OCI-LY1 (cell line): ENCODE measurements at regions not wholly inside any gene's neighbourhood (a gene's known extent, or its start where the extent isn't known, plus 50 kb on each side); places are given as distances from the start of the nearest gene placed in this dataset.

Experiments used
- H2AFZ ChIP-seq: fragments of 200-600 bp; sonication (generic), shearing (Covaris generic); 2 replicates; pipeline ENCODE4 v1.6.0; 2014; ENCODE audit warnings: antibody characterized with exemption, mild to moderate bottlenecking, low read length
- H3F3A ChIP-seq: fragments of 200-600 bp; sonication (generic), shearing (Covaris generic); 2 replicates; pipeline ENCODE4 v1.6.0; 2014; ENCODE audit warnings: mild to moderate bottlenecking, antibody characterized with exemption, low read length, moderate library complexity; ENCODE audit not compliant: insufficient read depth
- H3K27ac ChIP-seq: fragments of 200-600 bp; sonication (generic); 2 replicates; pipeline ENCODE4 v1.5.1; 2014; ENCODE audit warnings: low read length, mixed run types, mild to moderate bottlenecking, low read depth; ENCODE audit not compliant: poor library complexity, severe bottlenecking
- H3K27me3 ChIP-seq: fragments of 200-600 bp; sonication (generic); 2 replicates; pipeline ENCODE4 v1.6.0; 2014; ENCODE audit warnings: antibody characterized with exemption, mild to moderate bottlenecking, low read length, moderate library complexity; ENCODE audit not compliant: insufficient read depth
- H3K36me3 ChIP-seq: fragments of 200-600 bp; sonication (generic); 2 replicates; pipeline ENCODE4 v1.6.1; 2014; ENCODE audit warnings: mild to moderate bottlenecking, antibody characterized with exemption, low read length, moderate library complexity, mixed read lengths; ENCODE audit not compliant: insufficient read depth
- H3K4me1 ChIP-seq: fragments of 200-600 bp; sonication (generic); 2 replicates; pipeline ENCODE4 v1.5.1; 2014; ENCODE audit warnings: mild to moderate bottlenecking, low read length, moderate library complexity; ENCODE audit not compliant: insufficient read depth, severe bottlenecking
- H3K4me2 ChIP-seq: fragments of 200-600 bp; sonication (generic), shearing (Covaris generic); 2 replicates; pipeline ENCODE4 v1.6.1; 2014; ENCODE audit warnings: low read length
- H3K4me3 ChIP-seq: fragments of 200-600 bp; sonication (generic); 2 replicates; pipeline ENCODE4 v1.5.1; 2014; ENCODE audit warnings: low read length, low read depth, mild to moderate bottlenecking, mixed read lengths; ENCODE audit not compliant: poor library complexity, severe bottlenecking
- H3K79me2 ChIP-seq: fragments of 200-600 bp; shearing (Covaris generic); 2 replicates; pipeline ENCODE4 v1.6.1; 2016; ENCODE audit warnings: mixed run types, low read length, mixed read lengths; ENCODE audit not compliant: insufficient read depth
- H3K9ac ChIP-seq: fragments of 200-600 bp; sonication (generic), shearing (Covaris generic); 2 replicates; pipeline ENCODE4 v1.6.1; 2014; ENCODE audit warnings: mild to moderate bottlenecking, low read length, mixed read lengths
- H3K9me2 ChIP-seq: fragments of 200-600 bp; sonication (generic), shearing (Covaris generic); 2 replicates; pipeline ENCODE4 v1.6.1; 2014; ENCODE audit warnings: low read depth, mild to moderate bottlenecking, low read length, mixed read lengths
- H3K9me3 ChIP-seq: fragments of 200-600 bp; shearing (Covaris generic); 2 replicates; pipeline ENCODE4 v1.6.1; 2014; ENCODE audit warnings: low read length, mixed read lengths
- H4K20me1 ChIP-seq: fragments of 200-600 bp; sonication (generic), shearing (Covaris generic); 2 replicates; pipeline ENCODE4 v1.6.0; 2016; ENCODE audit warnings: mild to moderate bottlenecking, low read length; ENCODE audit not compliant: insufficient read depth
- CTCF ChIP-seq: fragments of 200-600 bp; sonication (generic), shearing (Covaris generic); IDR thresholded peaks from 2 replicates; pipeline ENCODE4 v1.5.1; 2017; ENCODE audit warnings: mild to moderate bottlenecking, antibody characterized with exemption, low read length, moderate library complexity, mixed read lengths
- EZH2 ChIP-seq: fragments of 200-600 bp; sonication (generic), shearing (Covaris generic); IDR thresholded peaks from 2 replicates; pipeline ENCODE4 v1.8.0; 2017; ENCODE audit warnings: borderline replicate concordance, mixed run types, mild to moderate bottlenecking, antibody characterized with exemption, low read length, moderate library complexity, mixed read lengths

GRCh38 chr10:2927958-2928840 lies 139.1 kb upstream of the PFKP start:
- no peaks in the 10 kb centered on the region for H3K9me3 ChIP-seq
- H3F3A ChIP-seq = no peaks in the 10 kb centered on the region
- H3K4me1 ChIP-seq = no peaks in the 10 kb centered on the region
- H3K79me2 ChIP-seq = no peaks in the 10 kb centered on the region
- H4K20me1 ChIP-seq = no peaks in the 10 kb centered on the region
- no peak overlapping the region for H3K27ac ChIP-seq
- H3K27me3 ChIP-seq = no peaks in the 10 kb centered on the region; the same call in 1 of the 2 replicates
- peak; percentile 62 for TF ChIP-seq CTCF
- TF ChIP-seq EZH2 = no peak
- no peak overlapping the region for H3K4me2 ChIP-seq
- no peak overlapping the region for H2AFZ ChIP-seq
- H3K9me2 ChIP-seq = no peaks in the 10 kb centered on the region
- H3K4me3 ChIP-seq = no peak overlapping the region
- no peaks in the 10 kb centered on the region for H3K36me3 ChIP-seq
- H3K9ac ChIP-seq = no peak overlapping the region

GRCh38 chr10:2926918-2927660 lies 140.3 kb upstream of the PFKP start:
- Histone ChIP-seq H2AFZ (no peak overlapping the region), H3K9me3 (no peaks in the 10 kb centered on the region), H3K4me2 (no peak overlapping the region), H3K36me3 (no peaks in the 10 kb centered on the region), H3K79me2 (no peaks in the 10 kb centered on the region), H3K4me3 (no peak overlapping the region), H3K27ac (no peak overlapping the region), H4K20me1 (no peaks in the 10 kb centered on the region), H3K9me2 (no peaks in the 10 kb centered on the region), H3F3A (no peaks in the 10 kb centered on the region), H3K4me1 (no peaks in the 10 kb centered on the region), H3K9ac (no peak overlapping the region), H3K27me3 (no peaks in the 10 kb centered on the region; the same call in 1 of the 2 replicates)
- TF ChIP-seq CTCF (no peak), EZH2 (no peak)

- H3K27me3 ChIP-seq = no peaks in the 10 kb centered on the region
- no peaks in the 10 kb centered on the region for H3F3A ChIP-seq
- no peak overlapping the region for H3K4me3 ChIP-seq
- no peak overlapping the region for H3K9ac ChIP-seq
- H4K20me1 ChIP-seq = no peaks in the 10 kb centered on the region
- H3K9me3 ChIP-seq = no peaks in the 10 kb centered on the region
- H3K79me2 ChIP-seq = no peaks in the 10 kb centered on the region
- H3K27ac ChIP-seq = no peak overlapping the region
- no peaks in the 10 kb centered on the region for H3K36me3 ChIP-seq
- TF ChIP-seq CTCF = no peak
- TF ChIP-seq EZH2 = no peak
- no peak overlapping the region for H3K4me2 ChIP-seq
- no peaks in the 10 kb centered on the region for H3K4me1 ChIP-seq
- no peaks in the 10 kb centered on the region for H3K9me2 ChIP-seq
- H2AFZ ChIP-seq = no peak overlapping the region
These were observed 141.7 kb upstream of the PFKP start for GRCh38 chr10:2925631-2926030.
